Activated naive CD8-positive, alpha-beta T cell treated with anti-CD3 and anti-CD28 coated beads, Interleukin-2, amount 50 U/mL, for 24 hours (primary cell): ENCODE measurements at regions not wholly inside any gene's neighbourhood (a gene's known extent, or its start where the extent isn't known, plus 50 kb on each side); places are given as distances from the start of the nearest gene placed in this dataset.
"Not testable (repeated sequence)": the region's sequence is repeated elsewhere in the genome, so short reads cannot be mapped to it uniquely, and the experiment has no call there.

Experiments
- ATAC-seq: fragments of 150-1000 bp; cut with Tn5 transposase; one replicate; pipeline ENCODE4 v1.10.0; 2021
- DNase-seq: peaks from one replicate; pipeline ENCODE4 v3.0.0; 2021
- H3K27ac Mint-ChIP-seq: one replicate; pipeline ENCODE4 v1.8.0; 2021; ENCODE audit warnings: mild to moderate bottlenecking, mixed read lengths
- H3K27me3 Mint-ChIP-seq: one replicate; pipeline ENCODE4 v1.8.0; 2021; ENCODE audit warnings: mixed read lengths
- H3K36me3 Mint-ChIP-seq: one replicate; pipeline ENCODE4 v1.8.0; 2021; ENCODE audit warnings: low read depth, mixed read lengths
- H3K4me1 Mint-ChIP-seq: one replicate; pipeline ENCODE4 v1.8.0; 2021; ENCODE audit warnings: mixed read lengths
- H3K4me3 Mint-ChIP-seq: one replicate; pipeline ENCODE4 v1.8.0; 2021; ENCODE audit warnings: mild to moderate bottlenecking, moderate library complexity, mixed read lengths
- H3K9me3 Mint-ChIP-seq: one replicate; pipeline ENCODE4 v1.8.0; 2021; ENCODE audit warnings: mixed read lengths

GRCh38 chr20:30919514-30920188 is 337.8 kb upstream of the DEFB115 start:
- no peaks in the 10 kb centered on the region for H3K27me3 Mint-ChIP-seq

GRCh38 chr20:30921286-30922071 is 336.0 kb upstream of the DEFB115 start:
- Mint-ChIP-seq H3K9me3 (peaks cover 32% of the 10 kb centered on the region), H3K27ac (no peak overlapping the region), H3K36me3 (peaks cover 3% of the 10 kb centered on the region), H3K4me3 (no peak overlapping the region), H3K27me3 (no peaks in the 10 kb centered on the region), H3K4me1 (no peaks in the 10 kb centered on the region)
- ATAC-seq = no peak
- DNase-seq = no peak

More at GRCh38 chr20:30919514-30920188, 337.8 kb upstream of the DEFB115 start:
- H3K27ac Mint-ChIP-seq = no peak overlapping the region
- H3K4me3 Mint-ChIP-seq = no peak overlapping the region
- H3K4me1 Mint-ChIP-seq = no peaks in the 10 kb centered on the region
- H3K36me3 Mint-ChIP-seq = no peaks in the 10 kb centered on the region
- no peak for ATAC-seq
- peaks cover 16% of the 10 kb centered on the region for H3K9me3 Mint-ChIP-seq
- DNase-seq = no peak

- Mint-ChIP-seq H3K27me3 (no peaks in the 10 kb centered on the region), H3K36me3 (peaks cover 3% of the 10 kb centered on the region)
Measured at GRCh38 chr20:30922129-30922528, 335.3 kb upstream of the DEFB115 start.

GRCh38 chr20:30937790-30938189 is 319.7 kb upstream of the DEFB115 start:
- Mint-ChIP-seq H3K4me1 (no peaks in the 10 kb centered on the region), H3K27ac (no peak overlapping the region), H3K36me3 (no peaks in the 10 kb centered on the region), H3K27me3 (no peaks in the 10 kb centered on the region), H3K4me3 (no peak overlapping the region), H3K9me3 (peaks cover 16% of the 10 kb centered on the region)
- DNase-seq = no peak
- no peak for ATAC-seq

More at GRCh38 chr20:30922129-30922528, 335.3 kb upstream of the DEFB115 start:
- ATAC-seq (no peak), DNase-seq (no peak)
- Mint-ChIP-seq H3K27ac (no peak overlapping the region), H3K9me3 (peaks cover 38% of the 10 kb centered on the region), H3K4me3 (no peak overlapping the region), H3K4me1 (no peaks in the 10 kb centered on the region)

- no peak for DNase-seq
- Mint-ChIP-seq H3K4me3 (no peak overlapping the region), H3K9me3 (peaks cover 22% of the 10 kb centered on the region), H3K27ac (no peak overlapping the region), H3K4me1 (no peaks in the 10 kb centered on the region), H3K36me3 (no peaks in the 10 kb centered on the region), H3K27me3 (no peaks in the 10 kb centered on the region)
- no peak for ATAC-seq
Measured at GRCh38 chr20:30949761-30950160, 307.7 kb upstream of the DEFB115 start.

GRCh38 chr20:30951088-30951487 is 306.4 kb upstream of the DEFB115 start:
- not testable (repeated sequence) for H3K36me3 Mint-ChIP-seq, H3K27me3 Mint-ChIP-seq, H3K27ac Mint-ChIP-seq, DNase-seq, H3K4me1 Mint-ChIP-seq, ATAC-seq, H3K4me3 Mint-ChIP-seq
- H3K9me3 Mint-ChIP-seq = peaks cover 27% of the 10 kb centered on the region

- not testable (repeated sequence) for H3K36me3 Mint-ChIP-seq, H3K4me1 Mint-ChIP-seq, ATAC-seq
Measured at GRCh38 chr20:30956649-30957048, 300.8 kb upstream of the DEFB115 start.

GRCh38 chr20:30959208-30959607 is 298.3 kb upstream of the DEFB115 start:
- H3K27me3 Mint-ChIP-seq, H3K4me3 Mint-ChIP-seq, H3K4me1 Mint-ChIP-seq, H3K36me3 Mint-ChIP-seq, DNase-seq, H3K9me3 Mint-ChIP-seq, H3K27ac Mint-ChIP-seq, ATAC-seq: not testable (repeated sequence)

More at GRCh38 chr20:30956649-30957048, 300.8 kb upstream of the DEFB115 start:
- H3K9me3 Mint-ChIP-seq = peaks cover 21% of the 10 kb centered on the region
- not testable (repeated sequence) for H3K4me3 Mint-ChIP-seq, H3K27me3 Mint-ChIP-seq, DNase-seq, H3K27ac Mint-ChIP-seq

GRCh38 chr20:30963591-30963990 is 293.9 kb upstream of the DEFB115 start:
- Mint-ChIP-seq H3K9me3 (peaks cover 6% of the 10 kb centered on the region), H3K4me3 (no peak overlapping the region), H3K36me3 (no peaks in the 10 kb centered on the region), H3K27me3 (no peaks in the 10 kb centered on the region), H3K4me1 (no peaks in the 10 kb centered on the region), H3K27ac (no peak overlapping the region)
- no peak for DNase-seq
- no peak for ATAC-seq

- not testable (repeated sequence) for H3K9me3 Mint-ChIP-seq, DNase-seq, H3K4me3 Mint-ChIP-seq, H3K27me3 Mint-ChIP-seq, ATAC-seq, H3K27ac Mint-ChIP-seq, H3K4me1 Mint-ChIP-seq, H3K36me3 Mint-ChIP-seq
Measured at GRCh38 chr20:30975859-30976258, 281.6 kb upstream of the DEFB115 start.

GRCh38 chr20:30985386-30985785 is 272.1 kb upstream of the DEFB115 start:
- Mint-ChIP-seq H3K27me3 (no peaks in the 10 kb centered on the region), H3K4me3 (no peak overlapping the region), H3K27ac (no peak overlapping the region), H3K36me3 (no peaks in the 10 kb centered on the region), H3K4me1 (no peaks in the 10 kb centered on the region), H3K9me3 (peaks cover 16% of the 10 kb centered on the region)
- no peak for ATAC-seq
- DNase-seq = no peak
